G401 (cell line): ENCODE measurements at regions not wholly inside any gene's neighbourhood (a gene's known extent, or its start where the extent isn't known, plus 50 kb on each side); places are given as distances from the start of the nearest gene placed in this dataset.
"Not testable (repeated sequence)": the region's sequence is repeated elsewhere in the genome, so short reads cannot be mapped to it uniquely, and the experiment has no call there.

Experiments used
- DNase-seq: peaks from one replicate; pipeline ENCODE4 v3.0.0-alpha.2; 2015; ENCODE audit warnings: low spot score
- in situ Hi-C: cut with HindIII; loops from 2 replicates; pipeline ENCODE4 v1.10.0; 2016; ENCODE audit warnings: low sequenced_read_pairs, mixed read lengths

GRCh38 chr15:62269504-62269903 lies 104.4 kb upstream of the C2CD4B start:
- DNase-seq = no peak
- in situ Hi-C loops = no loop called here

GRCh38 chr15:62270216-62270921 lies 105.3 kb upstream of the C2CD4B start:
- in situ Hi-C loops = no loop called here

GRCh38 chr15:62272290-62272689 lies 107.2 kb upstream of the C2CD4B start:
- no peak for DNase-seq
- in situ Hi-C loops = no loop called here

More at GRCh38 chr15:62270216-62270921, 105.3 kb upstream of the C2CD4B start:
- DNase-seq = no peak

DNA sequence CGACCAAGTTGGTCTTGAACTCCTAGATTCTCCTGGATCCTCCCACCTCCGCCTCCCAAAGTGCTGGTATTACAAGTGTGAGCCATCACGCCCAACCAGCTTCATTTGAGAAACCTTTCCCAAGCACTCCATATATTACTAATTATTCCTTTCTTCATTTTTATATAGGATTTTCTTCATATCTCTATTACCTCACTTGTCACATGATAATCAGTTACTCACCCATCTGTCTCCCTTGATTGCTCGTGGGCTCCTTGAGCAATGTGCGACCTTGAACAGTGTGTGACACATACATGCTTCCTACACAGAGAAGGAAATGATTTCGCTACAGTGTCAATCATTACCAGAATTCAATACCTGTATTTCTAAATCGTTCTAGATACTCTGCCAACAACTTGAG lies 110.7 kb upstream of the C2CD4B start:
- no peak for DNase-seq

GRCh38 chr15:62277816-62278394 lies 112.8 kb upstream of the C2CD4B start:
- no peak for DNase-seq
- in situ Hi-C loops = no loop called here

More for the DNA sequence above, 110.7 kb upstream of the C2CD4B start:
- in situ Hi-C loops = no loop called here

DNA sequence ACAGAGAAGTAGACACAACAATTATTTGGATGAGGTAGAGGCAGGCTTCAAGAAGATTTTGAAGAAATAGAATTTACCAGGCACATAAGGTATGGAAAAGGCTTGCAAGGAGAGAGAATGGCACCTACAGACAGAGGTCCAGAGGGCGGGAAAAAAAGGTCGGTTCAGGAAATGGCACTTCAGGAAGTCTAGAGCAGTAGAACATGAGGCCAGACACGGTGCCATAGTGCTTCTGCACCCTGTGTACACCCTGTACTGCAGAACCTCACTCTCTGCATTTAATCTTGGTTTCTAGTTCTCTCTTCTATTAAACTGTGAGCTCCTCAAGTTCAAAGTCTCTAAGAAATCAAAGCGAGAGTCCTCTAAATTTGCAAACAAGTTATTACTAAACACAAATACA lies 113.4 kb upstream of the C2CD4B start:
- no peak for DNase-seq
- in situ Hi-C loops = no loop called here

DNA sequence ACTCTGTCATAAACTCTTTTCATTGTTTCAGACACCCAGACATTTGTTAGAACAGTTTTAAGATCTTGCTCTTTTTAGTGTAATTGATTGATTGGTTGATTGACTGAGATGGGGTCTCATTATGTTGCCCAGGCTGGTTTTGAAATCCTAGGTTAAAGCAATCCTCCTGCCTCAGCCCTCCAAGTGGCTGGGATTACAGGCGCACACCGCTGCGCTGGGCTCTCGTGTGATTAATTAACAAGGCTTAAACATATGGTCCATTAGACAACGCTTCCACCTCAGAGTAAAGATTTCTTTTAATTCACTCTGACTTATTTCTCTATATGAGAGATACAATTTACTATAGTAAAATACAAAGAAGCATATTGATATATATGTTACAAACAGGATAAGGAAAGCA lies 114.0 kb upstream of the C2CD4B start:
- DNase-seq = no peak
- in situ Hi-C loops = no loop called here

GRCh38 chr15:62280625-62281024 lies 115.5 kb upstream of the C2CD4B start:
- no peak for DNase-seq
- in situ Hi-C loops = no loop called here

- in situ Hi-C loops, DNase-seq: not testable (repeated sequence)
These were observed 116.7 kb upstream of the C2CD4B start for GRCh38 chr15:62281801-62282200.

- no peak for DNase-seq
- in situ Hi-C loops = no loop called here
These were observed 122.2 kb upstream of the C2CD4B start for GRCh38 chr15:62287066-62287857.

DNA sequence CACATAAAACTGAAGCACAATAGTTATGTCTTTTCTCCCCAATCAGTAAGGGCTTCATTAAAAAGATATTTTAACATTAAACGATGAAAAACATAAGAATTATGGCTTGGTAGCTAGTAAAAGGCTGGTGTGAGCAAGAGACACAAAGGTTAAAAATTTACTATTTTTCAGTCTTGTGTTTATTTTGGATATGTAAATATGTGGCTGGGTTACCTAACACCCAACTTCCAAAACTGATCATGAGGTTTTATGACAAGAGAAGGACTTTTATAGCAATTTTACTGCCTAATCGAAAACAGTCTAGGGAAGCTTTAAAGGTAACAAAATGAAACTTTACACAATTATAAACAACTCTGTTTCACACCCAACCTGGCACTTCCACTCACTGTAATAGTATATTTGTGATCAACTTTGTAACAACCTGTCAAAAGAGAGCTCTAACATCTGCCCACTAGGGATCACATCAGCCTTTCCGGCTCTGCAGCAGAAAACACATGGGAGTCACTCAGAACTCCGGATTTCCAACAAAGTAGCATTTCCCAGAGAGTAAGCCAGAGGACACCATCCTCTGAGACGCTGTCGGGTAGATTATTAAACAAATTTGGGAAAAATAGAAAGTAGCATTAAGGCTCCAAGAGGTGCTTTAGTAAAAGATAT lies 123.4 kb upstream of the C2CD4B start:
- in situ Hi-C loops = no loop called here
- no peak for DNase-seq

DNA sequence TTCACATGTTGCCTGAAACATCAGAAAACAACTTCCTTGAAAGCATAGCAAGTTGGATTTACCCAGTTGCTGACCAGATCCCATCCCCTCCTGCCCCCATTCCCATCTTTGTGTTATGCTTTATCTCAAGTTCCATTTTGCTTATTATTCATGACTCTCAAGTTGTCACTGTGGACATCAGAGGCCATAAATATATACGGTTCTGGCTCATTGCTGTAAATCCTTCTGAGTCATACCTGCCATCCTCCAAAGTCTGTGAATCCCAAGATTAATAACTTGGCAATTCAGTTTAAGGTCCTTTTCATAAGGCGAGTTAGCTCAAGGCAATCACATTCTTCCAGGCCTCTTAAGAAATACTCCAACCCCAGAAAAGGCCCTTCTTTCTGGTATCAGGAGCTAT lies 126.2 kb upstream of the C2CD4B start:
- in situ Hi-C loops = no loop called here
- DNase-seq = no peak

GRCh38 chr15:62296756-62297507 lies 131.8 kb upstream of the C2CD4B start:
- DNase-seq = no peak
- in situ Hi-C loops = no loop called here

- in situ Hi-C loops = no loop called here
- DNase-seq = no peak
These were observed 132.4 kb upstream of the C2CD4B start for GRCh38 chr15:62297522-62297921.

GRCh38 chr15:62297933-62298332 lies 132.8 kb upstream of the C2CD4B start:
- no peak for DNase-seq
- in situ Hi-C loops = no loop called here

- no peak for DNase-seq
- in situ Hi-C loops = no loop called here
These were observed 133.7 kb upstream of the C2CD4B start for GRCh38 chr15:62298811-62299210.

DNA sequence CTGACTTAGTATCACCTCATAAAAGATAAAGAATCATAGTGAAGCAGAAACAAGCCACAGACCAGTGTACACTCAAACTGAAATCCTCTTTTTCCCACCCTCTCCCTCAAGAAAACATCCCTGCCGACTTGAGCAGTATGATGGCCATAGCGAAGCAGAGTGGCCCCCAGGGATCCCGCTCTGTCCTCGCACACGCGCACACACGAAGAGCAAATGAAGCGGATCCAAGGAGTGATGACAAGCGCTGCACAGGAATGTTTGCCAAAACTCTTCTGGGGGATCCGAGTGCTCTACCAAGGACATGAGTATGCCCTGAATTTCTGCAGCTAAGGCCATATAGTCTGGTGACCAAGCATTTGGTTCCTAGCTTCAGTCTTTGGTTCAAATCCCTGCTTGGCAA lies 134.5 kb upstream of the C2CD4B start:
- DNase-seq = no peak
- in situ Hi-C loops = no loop called here

- in situ Hi-C loops = no loop called here
- DNase-seq = no peak
These were observed 137.0 kb upstream of the C2CD4B start for GRCh38 chr15:62301993-62302675.
